Activated gamma-delta T cell treated with anti-CD3 and anti-CD28 coated beads, Interleukin-2, amount 50 U/mL, for 16 hours (primary cell): ENCODE measurements at regions not wholly inside any gene's neighbourhood (a gene's known extent, or its start where the extent isn't known, plus 50 kb on each side); places are given as distances from the start of the nearest gene placed in this dataset.

Experiments used
- DNase-seq: peaks from one replicate; pipeline ENCODE4 v3.0.0-alpha.2; 2020; ENCODE audit warnings: low read depth

DNA sequence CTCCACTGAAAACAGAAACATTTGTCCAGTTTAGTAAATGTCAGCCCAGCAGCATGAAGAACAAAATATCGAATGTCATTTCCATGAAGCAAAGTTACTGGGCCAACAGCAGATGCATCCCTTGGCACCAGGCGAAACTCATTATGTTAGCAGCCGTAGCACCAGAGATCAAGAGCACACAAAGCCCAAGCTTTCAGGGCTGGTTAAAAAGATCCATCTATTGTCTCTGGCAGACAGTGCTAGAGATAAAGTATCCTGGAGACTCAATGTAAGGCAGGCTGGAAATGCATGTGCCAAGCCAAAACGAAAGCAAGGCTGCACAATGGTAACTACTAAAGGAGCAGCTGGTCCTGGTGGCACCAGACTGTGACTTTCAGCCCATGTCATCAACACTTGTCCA, 120.3 kb upstream of the PLEKHG7 start:
- DNase-seq, result no peak

DNA sequence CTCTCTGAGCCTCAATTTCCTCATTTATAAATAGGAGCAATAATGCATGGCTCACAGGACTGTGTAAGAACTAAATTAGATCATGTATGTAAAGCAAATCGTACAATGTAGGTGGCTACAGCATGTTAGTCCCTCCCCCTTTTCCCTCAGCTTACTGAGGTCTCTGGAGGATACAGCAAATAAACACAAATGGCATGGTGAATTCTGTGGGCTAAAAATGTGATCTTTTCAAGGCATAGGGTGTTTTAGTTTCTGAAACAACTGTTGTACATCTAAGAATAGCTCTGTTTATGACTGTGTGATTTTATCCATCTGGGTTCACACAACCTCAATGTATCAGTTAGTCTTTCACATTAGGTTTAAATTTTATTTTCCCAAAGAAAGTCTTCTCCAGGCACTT, 121.2 kb upstream of the PLEKHG7 start:
- no peak for DNase-seq

- no peak for DNase-seq
Measured at GRCh38 chr12:92574911-92575570, 127.7 kb upstream of the PLEKHG7 start.

DNA sequence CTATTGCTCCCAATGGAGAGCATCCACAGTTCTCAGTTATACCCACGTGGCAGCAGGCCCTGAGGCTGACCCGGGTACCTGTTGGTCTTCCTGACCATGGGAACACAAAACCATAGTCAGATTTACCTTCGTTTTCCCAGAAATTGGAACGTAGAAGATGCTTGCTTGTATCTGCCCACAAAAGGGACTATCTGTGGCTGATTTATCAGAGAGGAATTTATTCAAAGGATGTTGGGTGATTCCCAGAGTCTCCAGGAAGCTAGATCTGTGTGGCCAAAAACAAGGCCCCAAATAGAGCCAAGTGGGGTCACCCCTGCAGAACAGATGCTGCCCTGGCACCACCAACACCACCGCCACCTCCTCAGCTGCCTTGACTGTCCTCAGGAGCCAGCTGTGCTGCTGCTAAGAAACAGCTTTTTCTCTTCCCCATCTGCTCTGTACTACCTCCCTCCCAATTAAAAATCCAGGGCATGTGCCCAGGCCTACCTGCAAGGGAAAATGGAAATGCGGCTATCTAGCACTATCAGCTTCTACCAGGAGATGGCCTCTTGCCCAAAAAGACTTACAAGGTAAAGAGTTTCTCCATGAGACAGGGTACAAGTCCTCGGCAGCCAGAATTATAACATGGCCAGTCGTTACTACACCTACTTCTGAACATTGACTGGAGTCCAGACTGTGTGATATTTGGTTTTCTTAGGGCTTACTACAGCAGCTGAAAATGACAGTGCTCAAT, 128.6 kb upstream of the PLEKHG7 start:
- DNase-seq, result no peak

- no peak for DNase-seq
Measured at GRCh38 chr12:92573104-92573503, 129.7 kb upstream of the PLEKHG7 start.

DNA sequence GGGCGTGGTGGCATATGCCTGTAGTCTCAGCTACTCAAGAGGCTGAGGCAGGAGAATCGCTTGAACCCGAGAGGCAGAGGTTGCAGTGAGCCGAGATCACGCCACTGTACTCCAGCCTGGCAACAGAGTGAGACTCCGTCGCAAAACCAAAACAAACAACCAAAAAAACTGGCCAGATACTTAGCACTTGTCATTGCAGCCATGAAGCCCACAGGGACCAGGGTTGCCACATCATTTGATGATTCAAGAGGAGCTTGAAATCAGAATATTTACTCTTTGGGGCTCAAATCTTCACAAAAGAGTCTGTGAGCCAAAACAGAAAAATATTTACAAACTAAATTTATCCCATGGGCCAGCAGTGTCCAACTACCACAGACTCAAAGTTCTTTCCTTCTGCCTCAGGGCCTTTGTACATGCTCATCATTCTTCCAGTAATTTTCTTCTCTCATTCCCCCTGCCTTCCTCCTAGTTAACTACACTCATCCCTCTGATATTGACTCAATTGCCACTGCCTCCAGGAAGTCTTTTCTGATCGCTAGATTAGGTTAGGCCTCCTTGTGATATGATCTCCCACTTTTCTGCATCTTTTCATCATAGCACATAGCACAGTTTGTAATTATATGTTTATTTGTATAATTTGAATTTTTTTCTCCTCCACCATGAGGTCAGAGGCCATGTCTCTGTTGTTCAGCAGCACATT, 130.8 kb upstream of the PLEKHG7 start:
- DNase-seq, result no peak

DNA sequence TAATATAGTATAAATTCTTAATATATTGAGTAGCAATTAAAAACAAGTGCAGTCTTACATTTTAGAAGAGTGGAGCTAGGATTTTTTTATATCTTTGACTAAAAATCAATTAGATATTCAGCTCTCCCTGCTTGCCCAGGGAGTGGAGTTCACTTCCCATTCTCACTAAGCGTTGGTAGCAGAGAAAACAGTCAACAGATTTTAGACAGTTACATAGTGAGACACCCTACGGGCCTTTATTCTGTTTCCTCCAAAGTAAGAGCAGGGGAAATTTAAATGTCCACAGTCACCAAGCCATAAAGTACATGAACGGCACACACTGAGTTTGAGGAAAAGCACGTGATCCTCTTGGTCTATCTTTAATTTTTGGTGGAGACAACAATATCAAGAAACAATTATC, 131.6 kb upstream of the PLEKHG7 start:
- DNase-seq, result no peak

DNA sequence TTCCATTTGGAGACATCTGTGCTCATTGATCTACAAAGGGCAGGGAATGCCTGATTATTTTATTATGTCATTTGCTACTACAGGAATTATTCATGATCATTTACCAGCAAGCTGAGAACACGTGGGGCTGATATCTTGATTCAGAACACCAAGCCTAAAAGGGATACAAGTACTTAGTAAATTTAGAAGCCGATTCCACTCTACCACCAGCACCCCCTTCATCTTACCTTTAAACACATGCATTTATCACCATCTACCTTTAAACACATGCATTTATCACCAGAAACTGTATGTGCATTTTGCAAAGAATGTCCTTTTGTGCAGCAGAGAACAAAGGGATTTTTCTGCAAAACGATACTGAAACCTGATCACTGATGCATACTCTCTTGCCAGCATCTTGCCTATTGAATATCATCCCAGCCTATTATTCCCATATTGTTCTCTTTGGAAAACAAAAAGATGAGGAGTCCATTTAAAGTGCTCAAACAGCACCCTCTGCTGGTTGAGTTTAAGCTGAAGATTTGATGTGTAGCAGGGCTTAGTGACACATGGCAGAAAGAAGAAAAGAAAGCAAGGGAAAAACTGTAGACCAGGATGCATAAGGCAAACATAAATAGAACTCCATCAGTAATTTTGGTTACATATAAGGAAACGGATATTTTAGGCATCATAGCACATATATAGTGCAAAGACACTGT, 132.6 kb upstream of the PLEKHG7 start:
- peak; percentile 14 for DNase-seq

GRCh38 chr12:92568691-92569090, 134.1 kb upstream of the PLEKHG7 start:
- no peak for DNase-seq

- no peak for DNase-seq
Measured at GRCh38 chr12:92566448-92567019, 136.3 kb upstream of the PLEKHG7 start.

- DNase-seq, result no peak
Measured at GRCh38 chr12:92563819-92564218, 139.0 kb upstream of the PLEKHG7 start.

- no peak for DNase-seq
Measured at GRCh38 chr12:92562063-92562734, 140.6 kb upstream of the PLEKHG7 start.

GRCh38 chr12:92561543-92561899, 141.3 kb upstream of the PLEKHG7 start:
- no peak for DNase-seq

- no peak for DNase-seq
Measured at GRCh38 chr12:92560713-92561542, 141.9 kb upstream of the PLEKHG7 start.

DNA sequence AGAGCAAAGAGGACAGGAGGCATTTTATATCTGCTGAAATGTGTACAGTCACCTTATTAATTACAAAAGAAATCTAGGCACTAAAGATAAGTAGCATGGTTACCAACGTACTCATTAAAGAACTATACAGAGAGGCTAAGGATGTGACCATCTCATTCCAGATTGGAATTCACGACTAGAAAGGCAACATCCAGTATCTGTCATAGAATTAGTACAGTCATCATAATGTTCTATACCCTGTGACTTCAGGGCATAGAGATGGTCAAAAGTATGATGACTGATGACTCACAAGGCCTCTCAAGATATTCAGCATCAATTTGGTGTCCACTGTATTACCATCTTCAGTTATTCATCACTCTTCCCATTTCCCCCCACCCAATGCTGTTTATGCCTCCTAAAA, 144.0 kb upstream of the PLEKHG7 start:
- no peak for DNase-seq

DNA sequence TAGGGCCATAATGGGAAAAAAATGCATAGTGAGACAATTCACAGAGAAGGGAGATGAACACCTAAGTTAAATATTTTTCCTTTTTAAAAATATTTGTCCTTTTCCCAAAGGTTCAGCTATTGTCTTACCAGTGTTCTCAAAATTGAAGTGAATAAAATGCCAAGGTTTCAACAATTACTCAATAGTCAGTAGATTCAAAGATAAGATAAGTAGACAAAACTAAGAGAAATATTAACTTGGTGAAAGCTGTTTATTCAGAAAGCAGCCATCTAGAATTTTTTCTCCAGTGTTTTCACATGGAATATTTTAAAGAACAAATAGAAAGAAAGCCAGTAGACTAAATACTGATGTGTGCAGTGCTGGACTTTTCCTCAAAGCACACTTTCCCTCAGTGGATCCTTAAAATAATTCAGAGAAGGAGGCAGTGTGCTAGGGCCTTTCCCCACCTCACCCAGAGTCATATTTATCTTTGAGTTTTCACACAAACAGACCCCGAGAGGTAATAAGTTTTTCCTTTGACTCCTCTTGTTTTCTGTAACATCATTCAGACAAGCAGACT, 144.5 kb upstream of the PLEKHG7 start:
- DNase-seq, result no peak

DNA sequence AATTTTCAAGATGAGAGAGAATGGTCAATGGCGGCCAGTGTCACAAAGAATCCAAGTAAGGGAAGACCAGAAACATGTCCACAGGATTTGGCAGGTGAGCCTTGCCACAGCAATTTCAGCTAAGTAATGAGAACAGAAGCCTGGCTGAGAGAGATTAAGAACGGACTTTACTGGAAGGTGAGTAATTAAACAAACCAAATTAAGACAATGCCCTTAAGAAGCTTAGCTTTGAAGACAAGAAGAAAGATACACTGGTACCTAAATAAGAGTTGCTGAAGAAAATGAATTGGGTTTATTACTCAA, 145.4 kb upstream of the PLEKHG7 start:
- no peak for DNase-seq

DNA sequence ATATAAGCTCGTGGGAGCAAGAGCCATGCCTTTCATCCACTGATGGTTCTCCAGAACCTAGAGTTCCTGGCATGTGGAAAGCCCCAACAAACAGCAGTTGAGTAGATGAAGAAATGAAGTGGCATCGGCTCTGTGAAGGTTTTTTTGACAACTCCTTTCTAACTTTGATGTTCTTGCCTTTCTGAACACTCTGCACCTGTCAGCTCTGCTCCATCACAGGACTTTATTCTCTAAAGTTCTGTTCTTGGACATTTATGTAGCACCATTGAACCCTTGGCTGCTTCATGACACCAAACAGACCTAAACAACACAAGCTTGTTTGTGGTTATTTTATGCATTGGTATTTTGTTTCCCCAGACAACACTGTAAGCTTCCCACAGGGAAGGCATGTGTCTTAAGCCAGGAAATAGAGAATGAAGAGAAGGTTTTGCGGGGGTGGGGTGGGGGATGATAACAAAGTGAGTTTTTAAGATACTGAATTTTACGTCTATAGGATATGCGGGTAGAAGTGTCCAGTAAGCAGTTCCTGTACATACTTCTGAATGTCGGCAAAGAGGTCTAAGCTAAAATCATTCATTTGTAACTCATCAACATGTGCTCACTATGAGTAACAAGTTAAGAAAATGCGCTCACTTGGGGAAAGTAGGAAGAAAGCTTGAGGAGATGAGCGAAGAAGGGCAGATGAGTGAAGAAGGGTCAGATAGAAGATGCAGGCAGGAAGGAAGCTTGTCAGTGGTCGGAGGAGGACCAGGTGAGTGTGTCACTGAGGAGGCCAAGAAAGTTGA, 146.0 kb upstream of the PLEKHG7 start:
- DNase-seq, result no peak

DNA sequence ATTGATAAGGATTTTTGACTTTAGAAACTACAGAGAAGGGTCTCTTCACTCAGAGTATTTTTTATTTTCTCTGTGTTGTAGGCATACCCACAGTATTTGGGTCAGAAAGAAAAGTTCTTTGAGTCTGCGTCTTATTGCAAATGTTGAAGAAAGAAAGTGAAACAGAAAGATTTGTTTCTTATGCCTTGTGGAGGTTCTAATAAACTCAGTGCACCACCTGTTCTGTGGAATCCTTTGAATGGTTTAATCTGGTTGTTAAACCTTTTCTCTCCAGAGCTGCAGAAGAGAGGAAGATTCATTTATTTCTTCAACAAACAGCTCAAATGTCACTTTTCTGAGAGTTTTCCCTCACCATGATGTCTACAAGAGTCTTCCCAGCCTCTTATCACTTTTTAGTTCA, 146.6 kb upstream of the PLEKHG7 start:
- no peak for DNase-seq
